ENCODE measurements at regions not wholly inside any gene's neighbourhood (a gene's known extent, or its start where the extent isn't known, plus 50 kb on each side); places are given as distances from the start of the nearest gene placed in this dataset.
"Not testable (repeated sequence)": the region's sequence is repeated elsewhere in the genome, so short reads cannot be mapped to it uniquely, and the experiment has no call there.

DNA sequence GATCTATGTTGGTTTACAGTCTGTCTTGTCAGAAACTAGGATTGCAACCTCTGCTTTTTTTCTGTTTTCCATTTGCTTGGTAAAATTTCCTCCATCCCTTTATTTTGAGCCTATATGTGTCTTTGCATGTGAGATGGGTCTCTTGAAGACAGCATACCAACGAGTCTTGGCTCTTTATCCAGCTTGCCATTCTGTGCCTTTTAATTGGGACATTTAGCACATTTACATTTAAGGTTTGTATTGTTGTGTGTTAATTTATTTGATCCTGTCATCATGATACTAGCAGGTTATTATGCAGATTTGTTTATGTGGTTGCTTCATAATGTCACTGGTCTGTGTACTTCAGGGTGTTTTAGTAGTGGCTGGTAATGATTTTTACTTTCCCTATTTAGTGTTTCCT is 236.6 kb upstream of the SOX2 start:
- H3K27ac ChIP-seq (ENCODE audit: low read depth); H3K36me3 ChIP-seq (ENCODE audit: insufficient read depth); H3K4me3 ChIP-seq (ENCODE audit: low read depth, low read length); DNase-seq (ENCODE audit: extremely low spot score); H3K4me1 ChIP-seq (ENCODE audit: insufficient read depth): not testable (repeated sequence)
- WGBS: 71% methylated on average over 1 of the region's 1 CpG

DNA sequence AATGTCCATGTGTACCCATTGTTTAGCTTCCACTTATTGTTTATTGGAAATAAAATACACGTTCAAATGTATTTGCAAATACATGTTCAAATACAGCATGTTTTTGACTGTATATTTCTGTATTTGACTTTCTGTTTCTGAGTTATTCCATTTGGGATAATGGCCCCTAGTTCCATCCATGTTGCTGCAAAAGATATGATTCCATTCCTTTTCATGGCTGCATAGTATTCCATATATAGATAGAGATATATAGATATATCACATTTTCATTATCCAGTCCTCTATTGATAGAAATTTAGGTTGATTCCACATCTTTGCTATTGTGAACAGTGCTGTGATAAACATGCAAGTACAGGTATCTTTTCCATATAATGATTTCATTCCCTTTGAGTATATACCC is 241.4 kb upstream of the SOX2 start:
- Histone ChIP-seq H3K36me3 (ENCODE audit: insufficient read depth) (no peaks in the 10 kb centered on the region), H3K27ac (ENCODE audit: low read depth) (no peak overlapping the region), H3K4me3 (ENCODE audit: low read depth, low read length) (no peak overlapping the region), H3K4me1 (ENCODE audit: insufficient read depth) (no peaks in the 10 kb centered on the region)
- DNase-seq (ENCODE audit: extremely low spot score): no peak
- 94% methylated on average over 1 of the region's 1 CpG for WGBS

DNA sequence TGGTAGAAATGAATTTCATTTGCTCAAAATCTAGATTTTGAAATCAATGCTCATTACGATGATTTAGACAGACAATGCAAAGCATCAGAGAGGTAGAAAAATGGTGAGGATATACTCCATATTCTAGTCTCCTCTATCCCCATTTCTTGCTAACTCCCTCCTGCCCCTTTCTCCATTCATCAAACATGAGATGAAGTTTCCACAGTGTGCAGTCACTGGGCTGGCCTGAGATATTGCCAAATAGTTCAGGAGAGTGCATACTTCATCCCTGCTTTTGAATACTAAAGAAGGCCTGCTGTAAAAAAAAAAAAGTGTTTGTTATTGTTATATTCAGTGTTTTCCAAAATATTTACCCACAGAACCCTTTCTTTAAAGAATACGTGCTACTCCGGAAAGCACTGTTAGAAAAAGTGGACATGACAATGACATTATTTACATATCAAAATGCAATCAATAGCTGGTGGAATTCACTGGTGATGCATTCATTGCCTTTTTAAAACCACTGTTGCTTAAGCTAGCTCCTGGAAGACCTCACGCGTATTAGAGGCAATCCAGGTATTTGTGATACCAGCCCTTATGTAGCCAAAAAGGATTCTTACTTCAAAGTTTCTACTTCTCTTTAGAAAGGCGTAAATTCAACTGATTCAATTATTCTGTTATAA is 247.6 kb upstream of the SOX2 start:
- DNase-seq (ENCODE audit: extremely low spot score): no peak
- Histone ChIP-seq H3K27ac (ENCODE audit: low read depth) (no peak overlapping the region), H3K4me1 (ENCODE audit: insufficient read depth) (no peaks in the 10 kb centered on the region), H3K4me3 (ENCODE audit: low read depth, low read length) (no peak overlapping the region), H3K36me3 (ENCODE audit: insufficient read depth) (no peaks in the 10 kb centered on the region)
- WGBS: 67% methylated on average over 6 of the region's 6 CpGs

DNA sequence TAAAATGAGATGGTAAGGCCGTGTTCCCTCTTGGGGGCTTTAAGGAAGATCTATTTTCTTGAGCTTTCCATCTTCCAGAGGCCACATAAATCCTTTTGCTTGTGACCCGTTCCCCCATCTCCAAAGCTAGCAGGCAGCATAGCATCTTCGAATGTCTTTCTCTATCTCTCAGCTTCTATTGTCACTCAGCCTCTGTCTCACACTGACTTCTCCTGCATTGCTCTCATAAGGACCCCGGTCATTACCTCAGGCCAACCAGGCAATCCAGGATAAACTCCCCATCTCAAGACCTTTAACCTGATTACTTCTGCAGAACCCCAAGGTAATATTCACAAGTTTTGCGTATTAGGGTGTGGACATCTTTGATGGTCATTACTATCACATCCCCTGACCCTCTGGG is 250.3 kb upstream of the SOX2 start:
- WGBS: 84% methylated on average over 5 of the region's 5 CpGs
- Histone ChIP-seq H3K4me3 (ENCODE audit: low read depth, low read length) (no peak overlapping the region), H3K36me3 (ENCODE audit: insufficient read depth) (no peaks in the 10 kb centered on the region), H3K4me1 (ENCODE audit: insufficient read depth) (no peaks in the 10 kb centered on the region), H3K27ac (ENCODE audit: low read depth) (no peak overlapping the region)
- DNase-seq (ENCODE audit: extremely low spot score): no peak

DNA sequence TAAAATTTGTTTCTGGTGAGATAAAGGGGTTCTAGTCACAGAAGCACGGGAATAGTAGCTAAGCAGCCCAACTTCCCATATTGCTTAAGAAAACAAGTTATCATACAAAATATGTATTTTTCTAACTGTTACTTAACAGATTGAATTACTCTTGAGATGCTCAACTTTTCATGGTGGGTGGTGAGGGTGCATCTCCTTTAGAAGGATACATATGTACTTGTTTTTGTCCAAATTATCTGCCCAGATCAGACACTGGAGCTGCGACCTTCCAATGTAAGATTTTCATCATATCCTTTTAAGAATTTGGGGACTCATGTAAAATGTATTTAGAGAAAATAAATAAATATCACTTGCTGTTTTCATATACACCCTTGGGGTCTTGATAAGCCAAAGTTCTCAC is 252.2 kb upstream of the SOX2 start:
- Histone ChIP-seq H3K36me3 (ENCODE audit: insufficient read depth) (no peaks in the 10 kb centered on the region), H3K4me3 (ENCODE audit: low read depth, low read length) (no peak overlapping the region), H3K27ac (ENCODE audit: low read depth) (no peak overlapping the region), H3K4me1 (ENCODE audit: insufficient read depth) (no peaks in the 10 kb centered on the region)
- no peak for DNase-seq (ENCODE audit: extremely low spot score)
- WGBS: 77% methylated on average over 2 of the region's 2 CpGs

DNA sequence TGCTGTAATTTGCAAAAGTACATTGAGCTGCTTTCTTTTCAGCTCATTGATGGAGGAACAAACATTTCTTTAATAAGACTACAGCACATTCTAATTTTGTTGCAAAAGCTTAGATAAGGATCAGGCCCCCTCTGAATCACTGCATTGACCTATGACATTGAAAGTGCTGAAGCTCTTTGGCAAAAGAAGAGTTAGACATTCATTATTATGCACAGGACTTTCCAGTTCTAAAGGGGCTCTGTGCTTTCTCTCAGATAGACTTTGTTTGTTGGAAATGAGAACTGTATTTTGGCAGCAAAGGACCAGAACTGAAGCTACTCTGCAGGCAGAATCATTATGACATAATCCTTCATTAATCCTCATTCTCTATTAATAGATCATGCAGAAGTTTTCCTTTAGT is 252.9 kb upstream of the SOX2 start:
- H3K36me3 ChIP-seq (ENCODE audit: insufficient read depth): no peaks in the 10 kb centered on the region

DNA sequence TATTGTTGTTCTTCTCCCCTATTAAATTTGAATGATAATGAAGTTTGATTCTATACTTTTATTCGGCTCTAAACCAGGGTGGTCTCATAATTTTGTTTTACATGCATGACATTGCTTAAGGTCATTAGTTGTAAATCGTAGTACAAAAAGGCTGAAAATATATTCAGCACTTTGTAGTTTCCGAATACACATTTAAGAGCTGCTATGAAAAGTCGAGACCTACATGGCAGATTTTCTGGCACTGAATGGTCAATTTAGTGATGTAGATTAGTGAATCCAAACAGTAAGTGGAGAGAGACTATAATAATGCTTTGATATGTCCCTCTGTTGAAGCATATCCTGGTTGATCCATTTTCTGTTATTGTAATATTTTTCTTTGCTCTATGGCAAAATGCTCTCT is 254.0 kb upstream of the SOX2 start:
- no peak overlapping the region for H3K27ac ChIP-seq (ENCODE audit: low read depth)
- no peaks in the 10 kb centered on the region for H3K36me3 ChIP-seq (ENCODE audit: insufficient read depth)
- H3K4me1 ChIP-seq (ENCODE audit: insufficient read depth): no peaks in the 10 kb centered on the region
- no peak overlapping the region for H3K4me3 ChIP-seq (ENCODE audit: low read depth, low read length)
- WGBS: 51% methylated on average over 4 of the region's 4 CpGs
- DNase-seq (ENCODE audit: extremely low spot score): no peak

More for the DNA sequence above, 252.9 kb upstream of the SOX2 start:
- Histone ChIP-seq H3K4me3 (ENCODE audit: low read depth, low read length) (no peak overlapping the region), H3K4me1 (ENCODE audit: insufficient read depth) (no peaks in the 10 kb centered on the region), H3K27ac (ENCODE audit: low read depth) (no peak overlapping the region)
- DNase-seq (ENCODE audit: extremely low spot score): no peak

DNA sequence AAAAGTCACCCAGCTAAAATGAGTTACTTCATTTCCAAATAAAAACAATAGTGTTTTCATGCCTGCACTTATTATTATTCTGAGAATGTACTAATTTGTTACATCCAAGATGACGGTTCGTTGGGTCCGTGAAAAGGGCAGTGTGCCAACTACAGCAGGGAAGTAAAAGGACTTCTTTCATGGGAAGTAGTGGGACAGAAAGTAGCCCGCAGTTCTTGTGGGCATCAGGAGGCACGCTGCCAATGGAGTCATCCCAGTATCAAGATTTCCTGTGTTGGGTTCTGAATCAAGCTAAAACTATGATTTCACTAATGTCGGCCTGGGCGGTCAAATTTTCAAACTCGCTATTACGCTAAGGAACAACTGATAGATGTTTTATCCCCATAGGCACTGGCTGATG is 254.5 kb upstream of the SOX2 start:
- WGBS: 88% methylated on average over 9 of the region's 9 CpGs

DNA sequence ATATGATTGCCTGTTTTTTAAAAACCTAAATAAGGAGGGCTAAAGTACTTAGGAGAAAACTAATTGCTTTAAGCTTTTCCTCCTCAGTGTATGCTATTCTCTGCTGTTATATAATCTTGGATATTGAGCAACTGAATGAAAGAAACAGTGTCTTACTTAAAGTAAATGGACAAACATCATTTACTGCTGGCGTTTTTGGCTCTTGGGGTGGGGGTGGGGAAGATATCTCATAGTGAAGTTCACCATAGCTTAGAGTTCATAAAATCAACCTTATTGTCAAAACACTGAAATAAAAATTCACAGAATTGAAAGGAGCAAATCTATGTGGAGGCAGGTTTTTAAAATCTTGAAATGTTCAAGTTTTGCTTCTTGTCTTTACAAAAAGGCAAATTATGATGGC is 256.4 kb upstream of the SOX2 start:
- H3K4me1 ChIP-seq (ENCODE audit: insufficient read depth): no peaks in the 10 kb centered on the region
- no peak overlapping the region for H3K27ac ChIP-seq (ENCODE audit: low read depth)
- H3K4me3 ChIP-seq (ENCODE audit: low read depth, low read length): no peak overlapping the region
- no peak for DNase-seq (ENCODE audit: extremely low spot score)
- no peaks in the 10 kb centered on the region for H3K36me3 ChIP-seq (ENCODE audit: insufficient read depth)
- WGBS: 51% methylated on average over 1 of the region's 1 CpG

More for the DNA sequence above, 254.5 kb upstream of the SOX2 start:
- Histone ChIP-seq H3K27ac (ENCODE audit: low read depth) (no peak overlapping the region), H3K36me3 (ENCODE audit: insufficient read depth) (no peaks in the 10 kb centered on the region), H3K4me3 (ENCODE audit: low read depth, low read length) (no peak overlapping the region), H3K4me1 (ENCODE audit: insufficient read depth) (no peaks in the 10 kb centered on the region)
- no peak for DNase-seq (ENCODE audit: extremely low spot score)

DNA sequence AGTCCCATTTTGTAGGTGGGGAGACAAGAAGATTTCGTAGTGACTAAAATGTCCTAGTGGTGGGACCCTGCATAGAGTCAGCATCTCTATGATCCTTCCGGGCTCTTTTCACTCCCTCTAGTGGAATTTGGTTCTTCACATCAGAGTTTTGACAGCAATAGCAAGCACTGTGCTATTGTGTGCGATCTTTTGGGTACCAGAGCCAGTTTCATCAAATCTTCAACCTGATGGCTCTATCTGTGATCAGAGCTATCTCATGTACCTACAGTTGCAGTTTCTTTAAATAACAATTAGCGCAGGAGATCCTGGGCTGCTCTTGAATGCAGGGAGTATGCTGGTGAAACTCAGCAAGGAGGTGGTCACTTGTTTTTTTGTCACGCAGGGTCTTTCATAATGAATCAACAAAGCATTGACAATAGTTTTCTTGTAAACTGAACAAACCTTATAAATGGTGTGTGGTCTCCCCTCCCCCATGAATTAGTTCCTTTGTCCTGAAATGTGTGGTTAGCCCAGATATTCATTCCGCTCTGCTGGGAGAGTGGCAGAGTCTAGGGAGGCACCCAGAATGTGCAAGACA is 257.2 kb upstream of the SOX2 start:
- 77% methylated on average over 6 of the region's 6 CpGs for whole genome bisulfite sequencing
- Histone ChIP-seq H3K27ac (ENCODE audit: low read depth) (no peak overlapping the region), H3K4me3 (ENCODE audit: low read depth, low read length) (no peak overlapping the region), H3K36me3 (ENCODE audit: insufficient read depth) (no peaks in the 10 kb centered on the region), H3K4me1 (ENCODE audit: insufficient read depth) (no peaks in the 10 kb centered on the region)
- DNase-seq (ENCODE audit: extremely low spot score): no peak

DNA sequence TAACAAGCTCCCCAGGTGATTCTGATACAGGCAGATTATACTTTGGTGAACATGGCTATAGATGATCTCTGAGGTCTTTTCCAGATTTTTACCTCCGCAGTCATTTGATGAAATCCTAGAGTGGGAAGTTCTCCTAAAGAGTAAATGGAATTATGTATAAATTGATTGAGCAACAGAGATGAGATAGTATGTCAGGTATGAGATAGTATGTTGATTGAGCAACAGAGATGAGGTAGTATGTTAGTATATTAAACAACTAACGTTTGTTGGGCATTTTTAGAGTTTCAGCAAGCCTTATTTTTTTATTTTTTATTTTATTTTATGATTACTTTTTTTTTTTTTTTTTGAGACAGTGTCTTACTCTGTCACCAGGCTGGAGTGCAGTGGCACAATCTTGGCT is 265.0 kb upstream of the SOX2 start:
- 72% methylated on average over 2 of the region's 2 CpGs for WGBS
- H3K36me3 ChIP-seq (ENCODE audit: insufficient read depth): no peaks in the 10 kb centered on the region

DNA sequence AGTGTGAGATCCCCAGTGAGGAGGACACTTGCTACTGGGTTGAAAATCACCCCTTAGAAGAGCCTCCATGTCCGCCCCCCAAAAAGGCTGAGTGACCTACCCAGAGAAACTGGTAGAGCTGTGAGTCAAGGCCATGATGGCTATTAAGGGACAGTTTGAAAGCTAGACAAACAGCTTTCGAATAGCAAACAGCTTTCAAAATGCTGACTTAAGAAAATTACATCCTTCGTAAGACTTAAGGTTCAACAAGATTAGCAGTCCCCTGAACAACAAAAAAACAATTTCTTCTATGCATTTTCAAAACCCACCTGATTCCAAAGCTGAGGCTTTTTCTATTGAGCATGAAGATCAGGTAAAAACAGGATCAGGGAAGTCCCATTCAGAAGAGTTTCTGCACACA is 269.7 kb upstream of the SOX2 start:
- 83% methylated on average over 3 of the region's 3 CpGs for WGBS
- Histone ChIP-seq H3K4me3 (ENCODE audit: low read depth, low read length) (no peak overlapping the region), H3K4me1 (ENCODE audit: insufficient read depth) (no peaks in the 10 kb centered on the region), H3K36me3 (ENCODE audit: insufficient read depth) (no peaks in the 10 kb centered on the region), H3K27ac (ENCODE audit: low read depth) (no peak overlapping the region)
- DNase-seq (ENCODE audit: extremely low spot score): no peak

More for the DNA sequence above, 265.0 kb upstream of the SOX2 start:
- no peak overlapping the region for H3K4me3 ChIP-seq (ENCODE audit: low read depth, low read length)
- H3K27ac ChIP-seq (ENCODE audit: low read depth): no peak overlapping the region
- no peak for DNase-seq (ENCODE audit: extremely low spot score)
- no peaks in the 10 kb centered on the region for H3K4me1 ChIP-seq (ENCODE audit: insufficient read depth)

DNA sequence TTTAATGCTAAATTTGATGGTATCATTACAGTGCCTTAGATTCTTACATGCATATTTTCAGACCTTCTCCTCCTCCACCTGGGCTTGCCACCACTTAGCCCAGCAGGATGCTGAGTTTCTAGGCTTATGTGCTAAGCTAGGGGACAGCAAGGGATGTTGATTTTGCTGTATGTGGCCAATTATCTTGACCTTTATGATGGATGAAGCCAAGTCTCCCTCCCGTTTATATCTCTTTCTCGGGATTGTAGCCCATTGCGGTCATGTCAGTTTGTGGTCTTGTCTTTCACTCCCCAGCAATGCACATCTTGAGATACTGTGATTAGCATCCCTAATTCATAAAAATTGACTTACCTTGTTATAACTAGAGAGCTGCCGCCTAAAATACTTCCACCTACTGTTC is 278.7 kb upstream of the SOX2 start:
- H3K4me1 ChIP-seq (ENCODE audit: insufficient read depth): no peaks in the 10 kb centered on the region
- no peaks in the 10 kb centered on the region for H3K36me3 ChIP-seq (ENCODE audit: insufficient read depth)
- WGBS: 78% methylated on average over 4 of the region's 4 CpGs
- H3K27ac ChIP-seq (ENCODE audit: low read depth): no peak overlapping the region
- no peak overlapping the region for H3K4me3 ChIP-seq (ENCODE audit: low read depth, low read length)
- no peak for DNase-seq (ENCODE audit: extremely low spot score)

DNA sequence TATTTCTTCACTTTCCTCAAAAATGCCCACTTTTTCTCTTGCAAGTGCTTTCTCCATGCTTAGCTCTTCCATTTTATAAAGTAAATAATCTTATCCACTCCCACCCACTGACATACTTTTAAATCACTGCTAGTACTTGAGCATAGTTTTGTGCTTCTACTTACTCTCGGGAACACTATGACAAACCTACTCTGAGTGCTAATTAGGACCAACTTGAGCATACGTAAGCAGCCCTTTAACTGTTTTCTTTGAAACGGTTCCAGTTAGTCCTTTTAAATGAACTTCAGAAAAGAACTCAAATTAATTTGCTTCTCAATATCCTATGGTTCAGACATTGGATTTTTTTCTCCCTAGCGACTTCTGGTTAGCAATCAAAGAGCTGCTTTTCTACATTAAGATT is 280.0 kb upstream of the SOX2 start:
- H3K4me3 ChIP-seq (ENCODE audit: low read depth, low read length): no peak overlapping the region
- no peak for DNase-seq (ENCODE audit: extremely low spot score)
- H3K27ac ChIP-seq (ENCODE audit: low read depth): no peak overlapping the region
- H3K4me1 ChIP-seq (ENCODE audit: insufficient read depth): no peaks in the 10 kb centered on the region
- H3K36me3 ChIP-seq (ENCODE audit: insufficient read depth): no peaks in the 10 kb centered on the region
- WGBS: 73% methylated on average over 4 of the region's 4 CpGs

DNA sequence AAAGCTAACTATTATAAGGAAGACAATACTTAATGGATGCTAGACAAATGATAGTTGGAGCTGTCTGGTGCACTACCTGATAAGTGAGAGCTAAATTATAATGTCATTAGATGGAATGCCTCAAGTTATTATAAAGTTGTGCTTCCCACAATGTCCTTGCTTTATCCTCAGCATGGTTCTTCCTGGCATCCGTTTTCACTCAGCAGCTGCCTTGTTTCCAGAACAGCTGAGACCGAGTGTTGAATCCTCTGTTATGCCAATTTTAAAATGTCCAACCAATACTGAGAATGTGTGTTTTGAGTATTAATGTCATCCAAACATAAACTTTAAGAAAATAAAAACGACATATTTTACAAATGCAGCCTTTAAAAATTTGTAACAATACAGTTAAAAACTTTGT is 286.7 kb upstream of the SOX2 start:
- Histone ChIP-seq H3K27ac (ENCODE audit: low read depth) (no peak overlapping the region), H3K4me1 (ENCODE audit: insufficient read depth) (no peaks in the 10 kb centered on the region), H3K36me3 (ENCODE audit: insufficient read depth) (no peaks in the 10 kb centered on the region), H3K4me3 (ENCODE audit: low read depth, low read length) (no peak overlapping the region)
- no peak for DNase-seq (ENCODE audit: extremely low spot score)
- WGBS: 16% methylated on average over 3 of the region's 3 CpGs

All from urinary bladder (tissue), 3 donors.